Epithelial cell of esophagus (primary cell): ENCODE measurements at regions not wholly inside any gene's neighbourhood (a gene's known extent, or its start where the extent isn't known, plus 50 kb on each side); places are given as distances from the start of the nearest gene placed in this dataset.
"Not testable (repeated sequence)": the region's sequence is repeated elsewhere in the genome, so short reads cannot be mapped to it uniquely, and the experiment has no call there.

ENCODE experiments used
- DNase-seq: peaks from one replicate; pipeline ENCODE4 v3.0.0; 2010; ENCODE audit warnings: low read depth
- H3K4me3 ChIP-seq: 2 replicates; pipeline ENCODE4 v1.5.1; 2011; ENCODE audit warnings: mild to moderate bottlenecking, low read length, control low read depth

GRCh38 chr9:39463696-39464095, 108.2 kb downstream of the SPATA31A1 start:
- H3K4me3 ChIP-seq, result peak overlapping the region; percentile 45
- peak; percentile 74 for DNase-seq

GRCh38 chr9:39464122-39464777, 108.8 kb downstream of the SPATA31A1 start:
- peak overlapping the region; percentile 45 for H3K4me3 ChIP-seq
- peak; percentile 85 for DNase-seq

GRCh38 chr9:39474499-39474898, 119.0 kb downstream of the SPATA31A1 start:
- not testable (repeated sequence) for H3K4me3 ChIP-seq, DNase-seq

GRCh38 chr9:39483073-39483472, 127.6 kb downstream of the SPATA31A1 start:
- H3K4me3 ChIP-seq, DNase-seq: not testable (repeated sequence)

GRCh38 chr9:39483880-39484279, 128.4 kb downstream of the SPATA31A1 start:
- not testable (repeated sequence) for H3K4me3 ChIP-seq, DNase-seq

GRCh38 chr9:39484292-39484691, 128.8 kb downstream of the SPATA31A1 start:
- DNase-seq, H3K4me3 ChIP-seq: not testable (repeated sequence)

GRCh38 chr9:39487477-39487876, 132.0 kb downstream of the SPATA31A1 start:
- not testable (repeated sequence) for DNase-seq, H3K4me3 ChIP-seq

- not testable (repeated sequence) for DNase-seq, H3K4me3 ChIP-seq
Measured at GRCh38 chr9:39496248-39496647, 140.8 kb downstream of the SPATA31A1 start.

GRCh38 chr9:39503178-39503577, 147.7 kb downstream of the SPATA31A1 start:
- DNase-seq, H3K4me3 ChIP-seq: not testable (repeated sequence)

- H3K4me3 ChIP-seq, DNase-seq: not testable (repeated sequence)
Measured at GRCh38 chr9:39527387-39528029, 172.0 kb downstream of the SPATA31A1 start.

- DNase-seq, H3K4me3 ChIP-seq: not testable (repeated sequence)
Measured at GRCh38 chr9:39532597-39532996, 177.1 kb downstream of the SPATA31A1 start.

GRCh38 chr9:39533001-39533762, 177.7 kb downstream of the SPATA31A1 start:
- not testable (repeated sequence) for DNase-seq, H3K4me3 ChIP-seq

- H3K4me3 ChIP-seq, DNase-seq: not testable (repeated sequence)
Measured at GRCh38 chr9:39533763-39534548, 178.5 kb downstream of the SPATA31A1 start.

GRCh38 chr9:39534897-39535296, 179.4 kb downstream of the SPATA31A1 start:
- H3K4me3 ChIP-seq, DNase-seq: not testable (repeated sequence)

- not testable (repeated sequence) for H3K4me3 ChIP-seq, DNase-seq
Measured at GRCh38 chr9:39542157-39542556, 186.7 kb downstream of the SPATA31A1 start.

GRCh38 chr9:39545079-39545478, 189.6 kb downstream of the SPATA31A1 start:
- not testable (repeated sequence) for H3K4me3 ChIP-seq, DNase-seq

GRCh38 chr9:39550573-39550972, 195.1 kb downstream of the SPATA31A1 start:
- not testable (repeated sequence) for H3K4me3 ChIP-seq, DNase-seq

- not testable (repeated sequence) for DNase-seq, H3K4me3 ChIP-seq
Measured at GRCh38 chr9:39551544-39551943, 196.1 kb downstream of the SPATA31A1 start.

- not testable (repeated sequence) for DNase-seq, H3K4me3 ChIP-seq
Measured at GRCh38 chr9:39552242-39552881, 196.9 kb downstream of the SPATA31A1 start.
